B cell (primary cell): ENCODE measurements at regions not wholly inside any gene's neighbourhood (a gene's known extent, or its start where the extent isn't known, plus 50 kb on each side); places are given as distances from the start of the nearest gene placed in this dataset.

Source experiments
- EZH2 ChIP-seq: IDR thresholded peaks from 2 replicates; pipeline ENCODE4 v1.6.1; 2012; ENCODE audit warnings: borderline replicate concordance, low read depth, mild to moderate bottlenecking, moderate library complexity, low read length; ENCODE audit not compliant: insufficient read depth, poor library complexity, severe bottlenecking
- TF ChIP-seq, protein P1 (sequence below): fragments of 200-600 bp; IDR thresholded peaks from one replicate; pipeline ENCODE4 v1.8.0; 2022; ENCODE audit warnings: antibody characterized with exemption, mild to moderate bottlenecking

DNA sequence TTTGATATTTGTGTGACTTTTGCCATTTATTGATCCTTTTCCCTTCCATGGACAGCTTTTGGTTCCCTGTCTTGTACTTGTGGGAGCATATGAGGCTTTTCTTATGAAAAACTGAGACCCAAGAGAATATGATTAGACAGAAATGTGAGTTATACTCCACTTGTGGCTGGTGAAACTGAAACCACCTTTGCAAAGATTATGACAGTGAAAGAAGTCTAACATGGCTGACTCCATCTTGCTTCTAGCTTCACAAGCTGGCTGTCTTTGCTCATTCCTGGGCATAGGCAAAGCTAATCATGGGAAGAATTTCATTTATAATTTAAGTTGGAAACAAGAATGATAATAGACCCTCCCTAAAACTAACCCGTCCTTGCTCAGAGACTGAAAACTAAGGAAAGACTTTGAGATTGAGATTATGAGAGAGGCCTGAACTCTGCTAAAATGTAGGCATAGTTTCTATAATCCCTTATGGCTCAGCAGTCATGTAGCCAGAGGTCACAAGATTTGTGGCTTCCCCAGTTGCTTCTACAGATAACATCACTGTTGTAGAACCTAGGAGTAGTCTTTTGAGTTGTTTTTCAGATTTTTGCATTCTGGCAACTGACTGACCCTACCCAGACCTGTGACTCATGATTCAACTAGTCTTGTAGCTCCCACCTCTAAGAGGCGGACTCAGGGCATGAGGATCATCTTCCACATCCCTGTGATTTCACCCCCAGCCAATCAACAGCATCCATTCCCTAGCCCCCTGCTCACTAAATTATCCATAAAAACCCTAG is 50.9 kb upstream of the CD2AP start:
- TF ChIP-seq EZH2 = no peak
- TF ChIP-seq, protein P1, sequence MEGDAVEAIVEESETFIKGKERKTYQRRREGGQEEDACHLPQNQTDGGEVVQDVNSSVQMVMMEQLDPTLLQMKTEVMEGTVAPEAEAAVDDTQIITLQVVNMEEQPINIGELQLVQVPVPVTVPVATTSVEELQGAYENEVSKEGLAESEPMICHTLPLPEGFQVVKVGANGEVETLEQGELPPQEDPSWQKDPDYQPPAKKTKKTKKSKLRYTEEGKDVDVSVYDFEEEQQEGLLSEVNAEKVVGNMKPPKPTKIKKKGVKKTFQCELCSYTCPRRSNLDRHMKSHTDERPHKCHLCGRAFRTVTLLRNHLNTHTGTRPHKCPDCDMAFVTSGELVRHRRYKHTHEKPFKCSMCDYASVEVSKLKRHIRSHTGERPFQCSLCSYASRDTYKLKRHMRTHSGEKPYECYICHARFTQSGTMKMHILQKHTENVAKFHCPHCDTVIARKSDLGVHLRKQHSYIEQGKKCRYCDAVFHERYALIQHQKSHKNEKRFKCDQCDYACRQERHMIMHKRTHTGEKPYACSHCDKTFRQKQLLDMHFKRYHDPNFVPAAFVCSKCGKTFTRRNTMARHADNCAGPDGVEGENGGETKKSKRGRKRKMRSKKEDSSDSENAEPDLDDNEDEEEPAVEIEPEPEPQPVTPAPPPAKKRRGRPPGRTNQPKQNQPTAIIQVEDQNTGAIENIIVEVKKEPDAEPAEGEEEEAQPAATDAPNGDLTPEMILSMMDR = no peak
